GM13977 (cell line): ENCODE measurements at regions not wholly inside any gene's neighbourhood (a gene's known extent, or its start where the extent isn't known, plus 50 kb on each side); places are given as distances from the start of the nearest gene placed in this dataset.
"Not testable (repeated sequence)": the region's sequence is repeated elsewhere in the genome, so short reads cannot be mapped to it uniquely, and the experiment has no call there.

ENCODE experiments used
- DNase-seq: peaks from one replicate; pipeline ENCODE4 v3.0.0; 2012; ENCODE audit warnings: low spot score
- CTCF ChIP-seq: IDR thresholded peaks from 2 replicates; pipeline ENCODE4 v1.5.1; 2012; ENCODE audit warnings: mild to moderate bottlenecking, control low read depth; ENCODE audit not compliant: insufficient read depth; ENCODE audit errors: extremely low read depth, missing control alignments
- in situ Hi-C: fragments of 300-500 bp; cut with MboI; formaldehyde crosslinking; loops from one replicate; pipeline ENCODE4 v1.12.0; 2022; ENCODE audit warnings: low sequenced_read_pairs, low pct_unique_long_range_greater_than_20kb, mixed read lengths, inconsistent platforms; ENCODE audit not compliant: unreplicated experiment

- in situ Hi-C loops, result no loop called here
- no peak for DNase-seq
- TF ChIP-seq CTCF, result no peak
Measured at GRCh38 chr10:36771725-36772124, 353.7 kb upstream of the ANKRD30A start.

GRCh38 chr10:36769741-36770140 lies 355.7 kb upstream of the ANKRD30A start:
- in situ Hi-C loops, result not testable (repeated sequence)

GRCh38 chr10:36766940-36767339 lies 358.5 kb upstream of the ANKRD30A start:
- in situ Hi-C loops, result no loop called here
- TF ChIP-seq CTCF, result no peak
- no peak for DNase-seq

More at GRCh38 chr10:36769741-36770140, 355.7 kb upstream of the ANKRD30A start:
- DNase-seq, result not testable (repeated sequence)

- no peak for DNase-seq
- in situ Hi-C loops, result no loop called here
- TF ChIP-seq CTCF, result no peak
Measured at GRCh38 chr10:36766415-36766810, 359.0 kb upstream of the ANKRD30A start.

GRCh38 chr10:36765782-36766414 lies 359.5 kb upstream of the ANKRD30A start:
- DNase-seq, result no peak
- in situ Hi-C loops, result no loop called here
- TF ChIP-seq CTCF, result no peak

GRCh38 chr10:36764823-36765222 lies 360.6 kb upstream of the ANKRD30A start:
- in situ Hi-C loops, result no loop called here
- no peak for DNase-seq
- TF ChIP-seq CTCF, result no peak

GRCh38 chr10:36761121-36761520 lies 364.3 kb upstream of the ANKRD30A start:
- in situ Hi-C loops, result no loop called here
- no peak for DNase-seq
- no peak for TF ChIP-seq CTCF
